H9 (cell line): ENCODE measurements at regions not wholly inside any gene's neighbourhood (a gene's known extent, or its start where the extent isn't known, plus 50 kb on each side); places are given as distances from the start of the nearest gene placed in this dataset.

Experiments
- DNase-seq: peaks from one replicate; pipeline ENCODE4 v3.0.0-alpha.2; 2017
- H2AFZ ChIP-seq: one replicate; pipeline ENCODE4 v1.6.1; 2013; ENCODE audit warnings: mild to moderate bottlenecking, low read length, control low read depth, moderate library complexity
- H2AK5ac ChIP-seq: 2 replicates; pipeline ENCODE4 v1.6.1; 2013; ENCODE audit warnings: low read length, control low read depth, mixed read lengths; ENCODE audit not compliant: insufficient read length
- H2BK120ac ChIP-seq: one replicate; pipeline ENCODE4 v1.6.1; 2013; ENCODE audit warnings: low read depth, mild to moderate bottlenecking, low read length, control low read depth, inconsistent platforms; ENCODE audit not compliant: poor library complexity, severe bottlenecking
- H2BK12ac ChIP-seq: 2 replicates; pipeline ENCODE4 v1.6.1; 2013; ENCODE audit warnings: low read length, control low read depth, mixed read lengths, low read depth; ENCODE audit not compliant: insufficient read length
- H2BK15ac ChIP-seq: 2 replicates; pipeline ENCODE4 v1.6.1; 2013; ENCODE audit warnings: low read depth, low read length, control low read depth
- H2BK20ac ChIP-seq: one replicate; pipeline ENCODE4 v1.6.1; 2013; ENCODE audit warnings: low read depth, mild to moderate bottlenecking, low read length, control low read depth, inconsistent platforms; ENCODE audit not compliant: poor library complexity, severe bottlenecking
- H2BK5ac ChIP-seq: 2 replicates; pipeline ENCODE4 v1.6.1; 2013; ENCODE audit warnings: low read length, control low read depth, mixed read lengths; ENCODE audit not compliant: insufficient read length
- H3K14ac ChIP-seq: 2 replicates; pipeline ENCODE4 v1.6.1; 2013; ENCODE audit warnings: low read length, control low read depth; ENCODE audit not compliant: insufficient read depth
- H3K18ac ChIP-seq: 2 replicates; pipeline ENCODE4 v1.6.1; 2013; ENCODE audit warnings: low read depth, mild to moderate bottlenecking, mixed read lengths, low read length, control low read depth; ENCODE audit not compliant: insufficient read length
- H3K23ac ChIP-seq: 2 replicates; pipeline ENCODE4 v1.6.1; 2013; ENCODE audit warnings: low read length, control low read depth, mixed read lengths, low read depth; ENCODE audit not compliant: insufficient read length
- H3K23me2 ChIP-seq: 2 replicates; pipeline ENCODE4 v1.6.1; 2013; ENCODE audit warnings: low read depth, mild to moderate bottlenecking, mixed read lengths, low read length, control low read depth; ENCODE audit not compliant: insufficient read length, poor library complexity, severe bottlenecking
- H3K27ac ChIP-seq: 2 replicates; pipeline ENCODE4 v1.5.1; 2013; ENCODE audit warnings: low read length, control low read depth, mixed read lengths, low read depth; ENCODE audit not compliant: insufficient read length
- H3K27me3 ChIP-seq: 2 replicates; pipeline ENCODE4 v1.6.1; 2013; ENCODE audit warnings: low read length, control low read depth, inconsistent platforms; ENCODE audit not compliant: insufficient read depth
- H3K4ac ChIP-seq: 2 replicates; pipeline ENCODE4 v1.6.1; 2013; ENCODE audit warnings: low read depth, mild to moderate bottlenecking, control low read depth, inconsistent platforms, low read length, moderate library complexity
- H3K4me1 ChIP-seq: 2 replicates; pipeline ENCODE4 v1.6.1; 2013; ENCODE audit warnings: low read length, control low read depth, inconsistent platforms; ENCODE audit not compliant: insufficient read depth
- H3K4me2 ChIP-seq: 2 replicates; pipeline ENCODE4 v1.6.1; 2013; ENCODE audit warnings: low read length, control low read depth, mixed read lengths; ENCODE audit not compliant: insufficient read length, insufficient read depth
- H3K56ac ChIP-seq: 2 replicates; pipeline ENCODE4 v1.6.1; 2013; ENCODE audit warnings: low read depth, mild to moderate bottlenecking, mixed read lengths, low read length, control low read depth; ENCODE audit not compliant: insufficient read length
- H3K79me1 ChIP-seq: 2 replicates; pipeline ENCODE4 v1.6.1; 2013; ENCODE audit warnings: low read depth, mild to moderate bottlenecking, moderate library complexity, low read length, control low read depth, inconsistent platforms; ENCODE audit not compliant: insufficient read depth, poor library complexity, severe bottlenecking
- H3K79me2 ChIP-seq: 2 replicates; pipeline ENCODE4 v1.6.1; 2013; ENCODE audit warnings: low read length, control low read depth, inconsistent platforms; ENCODE audit not compliant: insufficient read depth
- H3K9ac ChIP-seq: 2 replicates; pipeline ENCODE4 v1.6.1; 2013; ENCODE audit warnings: low read length, control low read depth, mixed read lengths; ENCODE audit not compliant: insufficient read length; ENCODE audit errors: extremely low read depth
- H3K9me3 ChIP-seq: one replicate; pipeline ENCODE4 v1.6.1; 2013; ENCODE audit warnings: low read depth, low read length, inconsistent platforms; ENCODE audit not compliant: control insufficient read depth
- H3T11ph ChIP-seq: one replicate; pipeline ENCODE4 v1.6.1; 2013; ENCODE audit warnings: mild to moderate bottlenecking, low read length, control low read depth, inconsistent platforms
- H4K20me1 ChIP-seq: one replicate; pipeline ENCODE4 v1.6.1; 2013; ENCODE audit not compliant: control insufficient read depth, insufficient read length, insufficient read depth
- H4K5ac ChIP-seq: 2 replicates; pipeline ENCODE4 v1.6.1; 2013; ENCODE audit warnings: low read depth, mild to moderate bottlenecking, mixed read lengths, low read length, control low read depth; ENCODE audit not compliant: insufficient read length
- H4K8ac ChIP-seq: replicated peaks from 2 replicates; pipeline ENCODE4 v1.6.1; 2013; ENCODE audit warnings: low read length, control low read depth, mixed read lengths, low read depth; ENCODE audit not compliant: insufficient read length
- H4K91ac ChIP-seq: 2 replicates; pipeline ENCODE4 v1.6.1; 2013; ENCODE audit warnings: low read depth, mild to moderate bottlenecking, moderate library complexity, mixed read lengths, low read length, control low read depth; ENCODE audit not compliant: insufficient read length
- H3K27ac Mint-ChIP-seq, 3 experiments: 2 replicates in 2 of 3; 3 replicates in 1 of 3; pipeline ENCODE4 v1.8.0; 2020 to 2021; ENCODE audit warnings: mixed read lengths in 3 of 3, mild to moderate bottlenecking in 1 of 3, moderate library complexity in 1 of 3
- H3K27me3 Mint-ChIP-seq: 2 replicates; pipeline ENCODE4 v1.8.0; 2021; ENCODE audit warnings: low read depth, mild to moderate bottlenecking, moderate library complexity, mixed read lengths
- H3K36me3 Mint-ChIP-seq, 3 experiments: 2 replicates in 2 of 3; 3 replicates in 1 of 3; pipeline ENCODE4 v1.8.0; 2020 to 2021; ENCODE audit warnings: low read depth in 3 of 3, mixed read lengths in 3 of 3; ENCODE audit not compliant: insufficient read depth in 1 of 3
- H3K4me1 Mint-ChIP-seq, 2 experiments: 2 replicates each; pipeline ENCODE4 v1.8.0; 2020; ENCODE audit warnings: mixed read lengths in 2 of 2
- H3K4me3 Mint-ChIP-seq, 2 experiments: 2 replicates in 1 of 2; 3 replicates in 1 of 2; pipeline ENCODE4 v1.8.0; 2020 to 2021; ENCODE audit warnings: mild to moderate bottlenecking in 2 of 2, mixed read lengths in 2 of 2, moderate library complexity in 1 of 2
- H3K9me3 Mint-ChIP-seq, 2 experiments: 2 replicates in 1 of 2; 3 replicates in 1 of 2; pipeline ENCODE4 v1.8.0; 2020; ENCODE audit warnings: mild to moderate bottlenecking in 2 of 2, mixed read lengths in 2 of 2, moderate library complexity in 1 of 2
- WGBS: extraction: QIAGEN DNeasy Blood & Tissue Kit; methylation state at CpG from one replicate; pipeline ENCODE4 v1.1.7; 2013; ENCODE audit warnings: missing lambda C conversion rate, low lambda C conversion rate, mixed read lengths; ENCODE audit not compliant: insufficient read length; ENCODE audit errors: extremely low coverage; 5-methylcytosine and 5-hydroxymethylcytosine counted together
- TF ChIP-seq, protein P1 (sequence below): fragments of 200-600 bp; sonication (generic); conservative IDR thresholded peaks from 3 replicates; pipeline ENCODE4 v1.8.0; 2021; ENCODE audit warnings: antibody characterized with exemption, mild to moderate bottlenecking

GRCh38 chr17:77772461-77772897 is 186.0 kb upstream of the TNRC6C start:
- no peaks in the 10 kb centered on the region for H3K79me1 ChIP-seq
- H3T11ph ChIP-seq: no peak overlapping the region
- H2AK5ac ChIP-seq: no peak overlapping the region
- no peak overlapping the region; a peak in 1 of 5 replicates for H3K4me3 Mint-ChIP-seq
- no peak overlapping the region; the same call in 1 of the 2 replicates for H2BK15ac ChIP-seq
- no peak overlapping the region for H2BK20ac ChIP-seq
- peaks cover 3 to 6% of the 10 kb centered on the region in 2 experiments; a peak in 3 of 5 replicates for H3K9me3 Mint-ChIP-seq
- no peak overlapping the region for H3K27ac ChIP-seq
- no peaks in the 10 kb centered on the region for H3K23me2 ChIP-seq
- DNase-seq: peak; percentile 96
- no peak overlapping the region for H2BK120ac ChIP-seq
- no peak overlapping the region for H4K91ac ChIP-seq
- H3K27me3 Mint-ChIP-seq: peaks cover 37% of the 10 kb centered on the region
- no peaks in the 10 kb centered on the region for H3K79me2 ChIP-seq
- WGBS: no CpG with 5 or more reads among the region's 10 CpGs
- peak overlapping the region; percentile 52 for H2AFZ ChIP-seq
- H3K4me1 ChIP-seq: no peaks in the 10 kb centered on the region
- no peak overlapping the region for H2BK12ac ChIP-seq
- H3K4ac ChIP-seq: no peak overlapping the region
- H3K9ac ChIP-seq: no peak overlapping the region
- H3K4me1 Mint-ChIP-seq: peaks cover 26 to 29% of the 10 kb centered on the region in 2 experiments
- no peak overlapping the region for H3K56ac ChIP-seq
- peaks cover 3% of the 10 kb centered on the region for H4K20me1 ChIP-seq
- H3K27me3 ChIP-seq: no peaks in the 10 kb centered on the region; the same call in 1 of the 2 replicates
- no peak overlapping the region for H3K18ac ChIP-seq
- no peaks in the 10 kb centered on the region for H3K9me3 ChIP-seq
- 0 out of 7 replicates have a peak overlapping the region, but pooled peaks of 1 of the 3 experiments have one; percentile 61 for H3K27ac Mint-ChIP-seq
- H4K8ac ChIP-seq: no peak overlapping the region
- no peak overlapping the region for H4K5ac ChIP-seq
- no peak overlapping the region for H3K4me2 ChIP-seq
- peaks cover 0 to 6% (median 2%) of the 10 kb centered on the region in 3 experiments; a peak in 2 of 7 replicates for H3K36me3 Mint-ChIP-seq
- TF ChIP-seq, protein P1, sequence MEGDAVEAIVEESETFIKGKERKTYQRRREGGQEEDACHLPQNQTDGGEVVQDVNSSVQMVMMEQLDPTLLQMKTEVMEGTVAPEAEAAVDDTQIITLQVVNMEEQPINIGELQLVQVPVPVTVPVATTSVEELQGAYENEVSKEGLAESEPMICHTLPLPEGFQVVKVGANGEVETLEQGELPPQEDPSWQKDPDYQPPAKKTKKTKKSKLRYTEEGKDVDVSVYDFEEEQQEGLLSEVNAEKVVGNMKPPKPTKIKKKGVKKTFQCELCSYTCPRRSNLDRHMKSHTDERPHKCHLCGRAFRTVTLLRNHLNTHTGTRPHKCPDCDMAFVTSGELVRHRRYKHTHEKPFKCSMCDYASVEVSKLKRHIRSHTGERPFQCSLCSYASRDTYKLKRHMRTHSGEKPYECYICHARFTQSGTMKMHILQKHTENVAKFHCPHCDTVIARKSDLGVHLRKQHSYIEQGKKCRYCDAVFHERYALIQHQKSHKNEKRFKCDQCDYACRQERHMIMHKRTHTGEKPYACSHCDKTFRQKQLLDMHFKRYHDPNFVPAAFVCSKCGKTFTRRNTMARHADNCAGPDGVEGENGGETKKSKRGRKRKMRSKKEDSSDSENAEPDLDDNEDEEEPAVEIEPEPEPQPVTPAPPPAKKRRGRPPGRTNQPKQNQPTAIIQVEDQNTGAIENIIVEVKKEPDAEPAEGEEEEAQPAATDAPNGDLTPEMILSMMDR: peak; percentile 88
- H3K23ac ChIP-seq: no peak overlapping the region
- H3K14ac ChIP-seq: no peak overlapping the region
- no peak overlapping the region for H2BK5ac ChIP-seq
